AG10803 (cell line): ENCODE measurements at regions not wholly inside any gene's neighbourhood (a gene's known extent, or its start where the extent isn't known, plus 50 kb on each side); places are given as distances from the start of the nearest gene placed in this dataset.
"Not testable (repeated sequence)": the region's sequence is repeated elsewhere in the genome, so short reads cannot be mapped to it uniquely, and the experiment has no call there.

Experiments used
- DNase-seq: peaks from one replicate; pipeline ENCODE4 v3.0.0; 2010; ENCODE audit warnings: low read depth
- H3K4me3 ChIP-seq: 2 replicates; pipeline ENCODE4 v1.5.1; 2011; ENCODE audit warnings: mild to moderate bottlenecking, low read length, control low read depth
- CTCF ChIP-seq: conservative IDR thresholded peaks from 2 replicates; pipeline ENCODE4 v1.5.1; 2011; ENCODE audit warnings: mild to moderate bottlenecking, low read length, control low read depth, inconsistent platforms

- no peak for DNase-seq
- H3K4me3 ChIP-seq, result no peak overlapping the region
- no peak for TF ChIP-seq CTCF
Observed at GRCh38 chr7:67359900-67360299, 363.3 kb downstream of the TYW1 start.

GRCh38 chr7:67361150-67361549, 364.5 kb downstream of the TYW1 start:
- TF ChIP-seq CTCF, result no peak
- no peak overlapping the region for H3K4me3 ChIP-seq
- DNase-seq, result no peak

GRCh38 chr7:67364441-67365017, 367.9 kb downstream of the TYW1 start:
- no peak for DNase-seq
- TF ChIP-seq CTCF, result no peak

GRCh38 chr7:67371429-67372305, 375.0 kb downstream of the TYW1 start:
- peak; percentile 59 for DNase-seq
- H3K4me3 ChIP-seq, result no peak overlapping the region
- peak; percentile 86 for TF ChIP-seq CTCF

More at GRCh38 chr7:67364441-67365017, 367.9 kb downstream of the TYW1 start:
- H3K4me3 ChIP-seq, result no peak overlapping the region

GRCh38 chr7:67373389-67373788, 376.8 kb downstream of the TYW1 start:
- not testable (repeated sequence) for DNase-seq, H3K4me3 ChIP-seq

GRCh38 chr7:67375427-67375826, 378.8 kb downstream of the TYW1 start:
- TF ChIP-seq CTCF, result no peak
- DNase-seq, result no peak
- no peak overlapping the region for H3K4me3 ChIP-seq

GRCh38 chr7:67377939-67378862, 381.6 kb downstream of the TYW1 start:
- DNase-seq, result peak; percentile 68
- peak; percentile 83 for TF ChIP-seq CTCF

More at GRCh38 chr7:67377939-67378862, 381.6 kb downstream of the TYW1 start:
- H3K4me3 ChIP-seq, result no peak overlapping the region
